ENCODE measurements at regions not wholly inside any gene's neighbourhood (a gene's known extent, or its start where the extent isn't known, plus 50 kb on each side); places are given as distances from the start of the nearest gene placed in this dataset.
"Not testable (repeated sequence)": the region's sequence is repeated elsewhere in the genome, so short reads cannot be mapped to it uniquely, and the experiment has no call there.

GRCh38 chr12:68428211-68428610 lies 96.0 kb upstream of the MDM1 start:
- peak; percentile 63 for DNase-seq

- DNase-seq = peak; percentile 85
Measured at GRCh38 chr12:68428724-68429501, 96.8 kb upstream of the MDM1 start.

GRCh38 chr12:68429696-68430095 lies 97.5 kb upstream of the MDM1 start:
- DNase-seq = no peak

GRCh38 chr12:68431786-68432185 lies 99.6 kb upstream of the MDM1 start:
- DNase-seq = no peak

- DNase-seq = peak; percentile 46
Measured at GRCh38 chr12:68432622-68433021, 100.5 kb upstream of the MDM1 start.

GRCh38 chr12:68434391-68435298 lies 102.5 kb upstream of the MDM1 start:
- no peak for DNase-seq

GRCh38 chr12:68435299-68435637 lies 103.1 kb upstream of the MDM1 start:
- no peak for DNase-seq

GRCh38 chr12:68435816-68436215 lies 103.7 kb upstream of the MDM1 start:
- peak; percentile 50 for DNase-seq

- DNase-seq = no peak
Measured at GRCh38 chr12:68438601-68439000, 106.4 kb upstream of the MDM1 start.

GRCh38 chr12:68439368-68440045 lies 107.3 kb upstream of the MDM1 start:
- no peak for DNase-seq

- peak; percentile 82 for DNase-seq
Measured at GRCh38 chr12:68440068-68440581, 108.0 kb upstream of the MDM1 start.

- no peak for DNase-seq
Measured at GRCh38 chr12:68441167-68441566, 109.0 kb upstream of the MDM1 start.

- DNase-seq = not testable (repeated sequence)
Measured at GRCh38 chr12:68442353-68442972, 110.3 kb upstream of the MDM1 start.

- not testable (repeated sequence) for DNase-seq
Measured at GRCh38 chr12:68443695-68444094, 111.5 kb upstream of the MDM1 start.

- DNase-seq = peak; percentile 59
Measured at GRCh38 chr12:68445824-68446223, 113.7 kb upstream of the MDM1 start.

- DNase-seq = no peak
Measured at GRCh38 chr12:68446384-68446783, 114.2 kb upstream of the MDM1 start.

- DNase-seq = no peak
Measured at GRCh38 chr12:68446901-68447796, 115.0 kb upstream of the MDM1 start.

- no peak for DNase-seq
Measured at GRCh38 chr12:68447797-68448260, 115.7 kb upstream of the MDM1 start.

- no peak for DNase-seq
Measured at GRCh38 chr12:68449196-68449595, 117.0 kb upstream of the MDM1 start.

GRCh38 chr12:68450947-68451260 lies 118.7 kb upstream of the MDM1 start:
- DNase-seq = no peak

GRCh38 chr12:68451261-68452077 lies 119.3 kb upstream of the MDM1 start:
- DNase-seq = peak; percentile 94

Data from fibroblast of skin of right quadriceps (primary cell).